Liver (tissue), 8 donors: ENCODE measurements at regions not wholly inside any gene's neighbourhood (a gene's known extent, or its start where the extent isn't known, plus 50 kb on each side); places are given as distances from the start of the nearest gene placed in this dataset.

ENCODE experiments used
- DNase-seq: peaks from one replicate; pipeline ENCODE4 v3.0.0-alpha.2; 2017; ENCODE audit warnings: low spot score
- H3K27ac ChIP-seq, 2 donors: one replicate each; pipeline ENCODE4 v1.7.0; 2013; ENCODE audit warnings: inconsistent platforms in 2 of 2, low read length in 2 of 2, control low read depth in 1 of 2, low read depth in 1 of 2, mild to moderate bottlenecking in 1 of 2
- H3K27me3 ChIP-seq, 4 donors: one replicate each; pipeline versions ENCODE4 v1.6.1 to v1.7.0; 2013; ENCODE audit warnings: low read length in 3 of 4, inconsistent platforms in 1 of 4, mild to moderate bottlenecking in 1 of 4, moderate library complexity in 1 of 4; ENCODE audit not compliant: control insufficient read depth in 4 of 4, insufficient read depth in 4 of 4
- H3K36me3 ChIP-seq, 4 donors: one replicate each; pipeline versions ENCODE4 v1.6.1 to v1.7.0; 2013; ENCODE audit warnings: low read length in 3 of 4, mild to moderate bottlenecking in 3 of 4, low read depth in 1 of 4, moderate library complexity in 1 of 4; ENCODE audit not compliant: control insufficient read depth in 4 of 4, insufficient read depth in 3 of 4
- H3K4me1 ChIP-seq, 4 donors: one replicate each; pipeline versions ENCODE4 v1.6.1 to v1.7.0; 2013; ENCODE audit warnings: low read length in 3 of 4, mild to moderate bottlenecking in 3 of 4, moderate library complexity in 1 of 4; ENCODE audit not compliant: control insufficient read depth in 4 of 4, insufficient read depth in 4 of 4
- H3K4me3 ChIP-seq, 3 donors: one replicate each; pipeline versions ENCODE4 v1.6.1 to v1.7.0; 2013; ENCODE audit warnings: low read length in 3 of 3, control low read depth in 1 of 3, low read depth in 1 of 3, mild to moderate bottlenecking in 1 of 3
- H3K9ac ChIP-seq, 2 donors: one replicate each; pipeline ENCODE4 v1.7.0; 2013; ENCODE audit warnings: low read length in 2 of 2, mild to moderate bottlenecking in 2 of 2, moderate library complexity in 2 of 2, control low read depth in 1 of 2, low read depth in 1 of 2
- H3K9me3 ChIP-seq, 4 donors: one replicate each; pipeline versions ENCODE4 v1.6.1 to v1.7.0; 2013; ENCODE audit warnings: low read length in 3 of 4; ENCODE audit not compliant: control insufficient read depth in 4 of 4
- ATF3 ChIP-seq: IDR thresholded peaks from 2 replicates; pipeline ENCODE4 v1.6.1; 2016; ENCODE audit warnings: antibody characterized with exemption
- CTCF ChIP-seq: fragments of 150-350 bp; IDR thresholded peaks from 2 replicates; pipeline ENCODE4 v1.5.1; 2017; ENCODE audit warnings: improper control_type of control experiment, low read depth, low read length; ENCODE audit not compliant: missing input control
- EGR1 ChIP-seq, 2 donors: IDR thresholded peaks; 2 replicates each; pipeline ENCODE4 v1.6.1; 2016 to 2018; ENCODE audit warnings: antibody characterized with exemption in 2 of 2, low read depth in 2 of 2
- FOXA1 ChIP-seq: IDR thresholded peaks from 2 replicates; pipeline ENCODE4 v1.6.1; 2016; ENCODE audit warnings: antibody characterized with exemption
- FOXA2 ChIP-seq: IDR thresholded peaks from 2 replicates; pipeline ENCODE4 v1.6.1; 2016; ENCODE audit warnings: antibody characterized with exemption
- GABPA ChIP-seq, 2 donors: IDR thresholded peaks in 1 of 2; conservative IDR thresholded peaks in 1 of 2; 2 replicates each; pipeline ENCODE4 v1.6.1; 2016; ENCODE audit warnings: antibody characterized with exemption in 2 of 2, mild to moderate bottlenecking in 1 of 2, moderate library complexity in 1 of 2
- HNF4A ChIP-seq, 2 donors: conservative IDR thresholded peaks; 2 replicates each; pipeline ENCODE4 v1.6.1; 2016; ENCODE audit warnings: antibody characterized with exemption in 2 of 2, mild to moderate bottlenecking in 2 of 2
- HNF4G ChIP-seq: IDR thresholded peaks from 2 replicates; pipeline ENCODE4 v1.6.1; 2016; ENCODE audit warnings: antibody characterized with exemption
- JUND ChIP-seq, 2 donors: IDR thresholded peaks; 2 replicates each; pipeline ENCODE4 v1.6.1; 2016; ENCODE audit warnings: antibody characterized with exemption in 2 of 2
- NR2F2 ChIP-seq: IDR thresholded peaks from 2 replicates; pipeline ENCODE4 v1.6.1; 2016; ENCODE audit warnings: antibody characterized with exemption
- RAD21 ChIP-seq, 2 donors: IDR thresholded peaks; 2 replicates each; pipeline ENCODE4 v1.6.1; 2016; ENCODE audit warnings: antibody characterized with exemption in 2 of 2, mild to moderate bottlenecking in 2 of 2
- REST ChIP-seq: IDR thresholded peaks from 2 replicates; pipeline ENCODE4 v1.6.1; 2016; ENCODE audit warnings: antibody characterized with exemption, mild to moderate bottlenecking
- RXRA ChIP-seq, 2 donors: IDR thresholded peaks; 2 replicates each; pipeline ENCODE4 v1.6.1; 2017 to 2018; ENCODE audit warnings: antibody characterized with exemption in 2 of 2, mild to moderate bottlenecking in 1 of 2
- SP1 ChIP-seq: IDR thresholded peaks from 2 replicates; pipeline ENCODE4 v1.6.1; 2018; ENCODE audit warnings: antibody characterized with exemption, mild to moderate bottlenecking
- TAF1 ChIP-seq: conservative IDR thresholded peaks from 2 replicates; pipeline ENCODE4 v1.6.1; 2016; ENCODE audit warnings: antibody characterized with exemption, mild to moderate bottlenecking
- YY1 ChIP-seq: IDR thresholded peaks from 2 replicates; pipeline ENCODE4 v1.6.1; 2016; ENCODE audit warnings: antibody characterized with exemption, mild to moderate bottlenecking
- ZBTB33 ChIP-seq: IDR thresholded peaks from 2 replicates; pipeline ENCODE4 v1.6.1; 2016; ENCODE audit warnings: antibody characterized with exemption
- WGBS: extraction: QIAGEN DNeasy Blood & Tissue Kit; methylation state at CpG from one replicate; pipeline ENCODE4 v1.1.7; 2013; 5-methylcytosine and 5-hydroxymethylcytosine counted together
- TF ChIP-seq, protein P1 (sequence below): IDR thresholded peaks from 2 replicates; pipeline ENCODE4 v1.6.1; 2016; ENCODE audit warnings: antibody characterized with exemption
- donor health status: healthy.
- donor health status: healthy.
- donor health status: healthy.
- donor health status: healthy.
- donor health status: healthy.

GRCh38 chr2:234422273-234422732, 74.6 kb downstream of the ARL4C start:
- no peak for TF ChIP-seq FOXA1
- no peak for TF ChIP-seq ATF3
- TF ChIP-seq SP1, result no peak
- no peak for TF ChIP-seq RXRA (IDR thresholded peaks at IDR 0.05)
- no peak for TF ChIP-seq FOXA2
- no peak for TF ChIP-seq TAF1
- no peak for TF ChIP-seq EGR1 (IDR thresholded peaks at IDR 0.05; ENCODE audit: low read depth in 2 of 2)
- no peak for TF ChIP-seq RAD21 (IDR thresholded peaks at IDR 0.05)
- no peak for TF ChIP-seq CTCF
- no peak for TF ChIP-seq ZBTB33
- no peak for TF ChIP-seq HNF4A (conservative IDR thresholded peaks at IDR 0.05)
- no peak for TF ChIP-seq REST
- H3K4me1 ChIP-seq, result no peaks in the 10 kb centered on the region
- WGBS, result 65% methylated on average over 4 of the region's 4 CpGs

DNA sequence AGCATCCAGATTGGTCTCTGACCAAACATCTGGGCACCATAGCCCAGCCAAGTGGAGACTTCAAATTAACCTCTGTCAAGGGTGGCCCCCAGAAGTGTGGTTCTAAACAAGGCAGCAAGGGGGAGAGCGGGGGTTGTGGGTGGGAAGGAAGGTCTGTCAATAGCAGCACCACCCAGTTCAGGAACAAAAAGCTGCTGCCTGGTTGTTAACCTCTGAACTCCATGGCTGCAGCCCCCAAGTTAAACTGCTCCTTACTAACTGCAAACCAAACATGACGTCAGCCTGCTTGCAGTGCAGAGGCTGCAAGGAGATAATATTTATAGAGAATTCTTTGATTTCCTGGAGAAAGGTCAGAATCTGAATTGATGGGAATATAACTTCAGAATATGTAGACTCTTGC, 76.5 kb downstream of the ARL4C start:
- no peaks in the 10 kb centered on the region for H3K9me3 ChIP-seq
- TF ChIP-seq FOXA2, result no peak
- no peak for TF ChIP-seq REST
- TF ChIP-seq RXRA (IDR thresholded peaks at IDR 0.05), result no peak
- no peak for TF ChIP-seq EGR1 (IDR thresholded peaks at IDR 0.05; ENCODE audit: low read depth in 2 of 2)
- no peak for TF ChIP-seq YY1
- no peak for TF ChIP-seq FOXA1
- no peak for TF ChIP-seq JUND (IDR thresholded peaks at IDR 0.05)
- TF ChIP-seq NR2F2, result no peak
- TF ChIP-seq HNF4G, result no peak
- TF ChIP-seq ZBTB33, result no peak
- TF ChIP-seq ATF3, result no peak
- TF ChIP-seq GABPA (IDR thresholded peaks at IDR 0.05 in 1 of 2, conservative IDR thresholded peaks at IDR 0.05 in 1 of 2), result no peak
- no peak for TF ChIP-seq SP1
- TF ChIP-seq, protein P1, sequence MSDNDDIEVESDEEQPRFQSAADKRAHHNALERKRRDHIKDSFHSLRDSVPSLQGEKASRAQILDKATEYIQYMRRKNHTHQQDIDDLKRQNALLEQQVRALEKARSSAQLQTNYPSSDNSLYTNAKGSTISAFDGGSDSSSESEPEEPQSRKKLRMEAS, result no peak
- TF ChIP-seq HNF4A (conservative IDR thresholded peaks at IDR 0.05), result no peak
- TF ChIP-seq TAF1, result no peak
- no peak for TF ChIP-seq RAD21 (IDR thresholded peaks at IDR 0.05)
- no peaks in the 10 kb centered on the region for H3K36me3 ChIP-seq
- no peaks in the 10 kb centered on the region for H3K4me1 ChIP-seq
- no peak overlapping the region for H3K9ac ChIP-seq
- H3K27me3 ChIP-seq, result no peaks in the 10 kb centered on the region
- no peak overlapping the region for H3K4me3 ChIP-seq
- 50% methylated on average over 2 of the region's 2 CpGs for WGBS
- H3K27ac ChIP-seq, result no peak overlapping the region
- DNase-seq, result no peak

More at GRCh38 chr2:234422273-234422732, 74.6 kb downstream of the ARL4C start:
- no peak overlapping the region for H3K27ac ChIP-seq
- no peaks in the 10 kb centered on the region for H3K9me3 ChIP-seq
- H3K27me3 ChIP-seq, result no peaks in the 10 kb centered on the region
- DNase-seq, result no peak
- H3K9ac ChIP-seq, result no peak overlapping the region
- no peaks in the 10 kb centered on the region for H3K36me3 ChIP-seq
- H3K4me3 ChIP-seq, result no peak overlapping the region
